SU-DHL-6 (cell line): ENCODE measurements at regions not wholly inside any gene's neighbourhood (a gene's known extent, or its start where the extent isn't known, plus 50 kb on each side); places are given as distances from the start of the nearest gene placed in this dataset.

Source experiments
- H2AFZ ChIP-seq: fragments of 200-600 bp; sonication (generic); 2 replicates; pipeline ENCODE4 v1.6.1; 2014; ENCODE audit warnings: low read depth, mild to moderate bottlenecking, moderate library complexity, mixed read lengths, antibody characterized with exemption, low read length; ENCODE audit not compliant: severe bottlenecking
- H3F3A ChIP-seq: fragments of 200-600 bp; shearing (Covaris generic); 2 replicates; pipeline ENCODE4 v1.6.0; 2016; ENCODE audit warnings: antibody characterized with exemption, mild to moderate bottlenecking; ENCODE audit not compliant: insufficient read depth
- H3K27ac ChIP-seq: fragments of 200-600 bp; sonication (generic); 2 replicates; pipeline ENCODE4 v1.5.1; 2016; ENCODE audit warnings: low read depth, mild to moderate bottlenecking, low read length, moderate library complexity, mixed read lengths
- H3K27me3 ChIP-seq: fragments of 200-600 bp; sonication (generic), shearing (Covaris generic); 2 replicates; pipeline ENCODE4 v1.6.0; 2014; ENCODE audit warnings: mild to moderate bottlenecking, low read length
- H3K36me3 ChIP-seq: fragments of 200-600 bp; sonication (generic); 2 replicates; pipeline ENCODE4 v1.6.1; 2014; ENCODE audit warnings: mild to moderate bottlenecking, low read length, mixed read lengths
- H3K4me2 ChIP-seq: fragments of 300-600, 200-600 bp; shearing (Covaris generic), sonication (generic); 2 replicates; pipeline ENCODE4 v1.6.0; 2014; ENCODE audit warnings: low read length, low read depth, mild to moderate bottlenecking; ENCODE audit not compliant: poor library complexity, severe bottlenecking
- H3K4me3 ChIP-seq: fragments of 200-600 bp; sonication (generic); 2 replicates; pipeline ENCODE4 v1.5.1; 2014; ENCODE audit warnings: antibody characterized with exemption, low read length, mild to moderate bottlenecking, mixed read lengths; ENCODE audit not compliant: insufficient read depth, poor library complexity, severe bottlenecking
- H3K79me2 ChIP-seq: fragments of 200-600 bp; sonication (generic); 2 replicates; pipeline ENCODE4 v1.6.1; 2014; ENCODE audit warnings: mild to moderate bottlenecking, low read length, moderate library complexity; ENCODE audit not compliant: insufficient read depth
- H3K9ac ChIP-seq: fragments of 200-600 bp; sonication (generic); 2 replicates; pipeline ENCODE4 v1.7.0; 2014; ENCODE audit warnings: mild to moderate bottlenecking, low read length
- H3K9me2 ChIP-seq: fragments of 200-600 bp; sonication (generic); replicated peaks from 2 replicates; pipeline ENCODE4 v1.6.1; 2014; ENCODE audit warnings: low read length; ENCODE audit not compliant: insufficient read depth
- H3K9me3 ChIP-seq: fragments of 200-600 bp; sonication (generic); 2 replicates; pipeline ENCODE4 v1.6.1; 2014; ENCODE audit warnings: low read length, mixed read lengths; ENCODE audit not compliant: insufficient read depth
- H4K20me1 ChIP-seq: fragments of 200-600 bp; sonication (generic); 2 replicates; pipeline ENCODE4 v1.6.1; 2014; ENCODE audit warnings: low read depth, mild to moderate bottlenecking, antibody characterized with exemption, low read length, moderate library complexity, mixed read lengths
- CTCF ChIP-seq: fragments of 200-600 bp; sonication (generic); IDR thresholded peaks from one replicate; pipeline ENCODE4 v1.5.1; 2017; ENCODE audit warnings: antibody characterized with exemption, mild to moderate bottlenecking, low read length, moderate library complexity; ENCODE audit not compliant: insufficient read depth, poor library complexity, severe bottlenecking
- EZH2phosphoT487 ChIP-seq: fragments of 200-600 bp; sonication (generic), shearing (Covaris generic); conservative IDR thresholded peaks from 2 replicates; pipeline ENCODE4 v1.6.1; 2018; ENCODE audit warnings: mild to moderate bottlenecking, antibody characterized with exemption, low read length, moderate library complexity, mixed read lengths

- Histone ChIP-seq H3K9ac (no peak overlapping the region), H3K27ac (no peak overlapping the region), H2AFZ (no peak overlapping the region), H3F3A (no peaks in the 10 kb centered on the region), H3K9me3 (no peaks in the 10 kb centered on the region), H3K79me2 (no peaks in the 10 kb centered on the region), H4K20me1 (no peaks in the 10 kb centered on the region), H3K27me3 (no peaks in the 10 kb centered on the region), H3K36me3 (no peaks in the 10 kb centered on the region), H3K9me2 (no peaks in the 10 kb centered on the region), H3K4me2 (no peak overlapping the region), H3K4me3 (no peak overlapping the region)
- TF ChIP-seq CTCF = no peak
- TF ChIP-seq EZH2phosphoT487 = no peak
These were observed 176.6 kb upstream of the ARL4C start for GRCh38 chr2:234673501-234673900.

GRCh38 chr2:234672498-234673150, 175.7 kb upstream of the ARL4C start:
- Histone ChIP-seq H3K9me2 (no peaks in the 10 kb centered on the region), H3K27ac (no peak overlapping the region), H3K9me3 (no peaks in the 10 kb centered on the region), H3K4me2 (no peak overlapping the region), H2AFZ (no peak overlapping the region), H3K36me3 (no peaks in the 10 kb centered on the region), H3K9ac (no peak overlapping the region), H3K4me3 (no peak overlapping the region), H3F3A (no peaks in the 10 kb centered on the region), H3K27me3 (no peaks in the 10 kb centered on the region), H4K20me1 (no peaks in the 10 kb centered on the region), H3K79me2 (no peaks in the 10 kb centered on the region)
- TF ChIP-seq EZH2phosphoT487 = no peak
- no peak for TF ChIP-seq CTCF

- no peak for TF ChIP-seq EZH2phosphoT487
- TF ChIP-seq CTCF = no peak
- H3K4me3 ChIP-seq = no peak overlapping the region
These were observed 174.8 kb upstream of the ARL4C start for GRCh38 chr2:234671716-234672115.

More at GRCh38 chr2:234671716-234672115, 174.8 kb upstream of the ARL4C start:
- no peak overlapping the region for H3K4me2 ChIP-seq
- H3K27me3 ChIP-seq = no peaks in the 10 kb centered on the region
- no peaks in the 10 kb centered on the region for H3K36me3 ChIP-seq
- H3K9me2 ChIP-seq = no peaks in the 10 kb centered on the region
- H3K9me3 ChIP-seq = no peaks in the 10 kb centered on the region
- no peaks in the 10 kb centered on the region for H3K79me2 ChIP-seq
- H2AFZ ChIP-seq = no peak overlapping the region
- no peaks in the 10 kb centered on the region for H4K20me1 ChIP-seq
- H3K9ac ChIP-seq = no peak overlapping the region
- no peak overlapping the region for H3K27ac ChIP-seq
- H3F3A ChIP-seq = no peaks in the 10 kb centered on the region
